Retinal pigment epithelial cell (primary cell): ENCODE measurements at regions not wholly inside any gene's neighbourhood (a gene's known extent, or its start where the extent isn't known, plus 50 kb on each side); places are given as distances from the start of the nearest gene placed in this dataset.
A peak's percentile ranks its signal among the peaks of the same experiment; 100 is the strongest.

Source experiments
- DNase-seq: peaks from one replicate; pipeline ENCODE4 v3.0.0-alpha.2; 2010; ENCODE audit warnings: low read depth
- H3K4me3 ChIP-seq: 2 replicates; pipeline ENCODE4 v1.5.1; 2011; ENCODE audit warnings: mild to moderate bottlenecking, low read length, control low read depth, moderate library complexity
- TF ChIP-seq, protein P1 (sequence below): conservative IDR thresholded peaks from 2 replicates; pipeline ENCODE4 v1.5.1; 2011; ENCODE audit warnings: low read depth, low read length, control low read depth, inconsistent platforms

DNA sequence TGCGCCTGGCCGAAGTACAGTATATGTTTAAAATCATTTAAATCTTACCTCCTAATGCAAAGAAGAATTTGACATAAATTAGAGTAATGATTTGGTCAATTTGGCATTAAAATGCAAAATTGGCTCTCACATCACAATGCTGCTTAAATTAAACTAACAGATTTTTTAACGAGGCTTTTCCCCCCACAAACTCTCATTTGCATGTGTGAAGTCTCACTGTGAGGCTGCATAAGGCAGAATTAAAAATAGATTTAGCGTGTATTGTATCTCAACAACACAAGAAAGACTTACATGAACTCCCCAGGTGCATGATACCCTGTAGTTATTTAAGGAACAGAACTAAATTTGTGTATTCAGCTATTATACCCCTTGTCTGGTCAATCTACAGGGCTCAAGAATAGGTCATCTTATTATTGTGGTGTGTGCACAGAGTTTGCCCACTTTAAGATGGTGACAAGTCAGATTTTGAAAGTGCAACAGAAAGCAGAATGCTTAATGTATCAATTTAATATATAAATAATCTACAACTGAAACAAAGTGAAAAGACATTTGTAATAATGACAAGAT is 897.9 kb downstream of the EPHA3 start:
- TF ChIP-seq, protein P1, sequence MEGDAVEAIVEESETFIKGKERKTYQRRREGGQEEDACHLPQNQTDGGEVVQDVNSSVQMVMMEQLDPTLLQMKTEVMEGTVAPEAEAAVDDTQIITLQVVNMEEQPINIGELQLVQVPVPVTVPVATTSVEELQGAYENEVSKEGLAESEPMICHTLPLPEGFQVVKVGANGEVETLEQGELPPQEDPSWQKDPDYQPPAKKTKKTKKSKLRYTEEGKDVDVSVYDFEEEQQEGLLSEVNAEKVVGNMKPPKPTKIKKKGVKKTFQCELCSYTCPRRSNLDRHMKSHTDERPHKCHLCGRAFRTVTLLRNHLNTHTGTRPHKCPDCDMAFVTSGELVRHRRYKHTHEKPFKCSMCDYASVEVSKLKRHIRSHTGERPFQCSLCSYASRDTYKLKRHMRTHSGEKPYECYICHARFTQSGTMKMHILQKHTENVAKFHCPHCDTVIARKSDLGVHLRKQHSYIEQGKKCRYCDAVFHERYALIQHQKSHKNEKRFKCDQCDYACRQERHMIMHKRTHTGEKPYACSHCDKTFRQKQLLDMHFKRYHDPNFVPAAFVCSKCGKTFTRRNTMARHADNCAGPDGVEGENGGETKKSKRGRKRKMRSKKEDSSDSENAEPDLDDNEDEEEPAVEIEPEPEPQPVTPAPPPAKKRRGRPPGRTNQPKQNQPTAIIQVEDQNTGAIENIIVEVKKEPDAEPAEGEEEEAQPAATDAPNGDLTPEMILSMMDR: no peak
- DNase-seq: no peak
- H3K4me3 ChIP-seq: no peak overlapping the region

DNA sequence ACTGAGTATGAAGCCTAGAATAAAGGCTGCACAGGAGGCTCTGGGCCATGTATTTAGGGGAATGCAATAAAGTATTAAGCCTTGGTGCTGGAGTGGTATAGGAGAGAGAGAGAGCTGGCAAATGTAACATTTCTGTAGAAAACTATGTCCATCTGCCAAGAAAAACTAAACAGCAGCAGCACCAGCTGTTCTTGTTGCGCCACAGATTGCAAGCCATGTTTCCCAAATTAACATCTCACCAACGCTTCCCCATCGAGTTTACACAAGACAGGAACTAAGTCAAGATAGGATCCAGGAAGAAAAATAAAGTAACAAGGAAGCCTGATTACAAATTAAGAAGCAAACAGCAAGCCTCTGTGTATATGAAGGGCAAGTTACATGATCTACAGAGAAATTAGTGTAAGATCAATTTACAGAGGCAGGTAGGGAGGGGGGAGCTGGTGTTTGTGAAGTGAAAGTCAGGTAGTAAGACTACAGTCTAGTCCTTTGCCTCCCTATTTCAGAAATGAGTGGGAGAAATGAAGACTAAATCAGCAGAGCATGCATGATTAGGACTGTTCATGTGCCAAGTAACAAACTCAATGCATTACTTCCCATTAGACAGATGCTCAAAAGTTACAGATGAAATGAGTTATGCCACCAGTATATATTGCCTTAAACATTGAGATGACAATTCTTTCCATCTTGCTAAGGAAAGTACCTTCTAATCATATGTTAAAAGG is 900.5 kb downstream of the EPHA3 start:
- DNase-seq: no peak
- TF ChIP-seq, protein P1: no peak
- no peak overlapping the region for H3K4me3 ChIP-seq

DNA sequence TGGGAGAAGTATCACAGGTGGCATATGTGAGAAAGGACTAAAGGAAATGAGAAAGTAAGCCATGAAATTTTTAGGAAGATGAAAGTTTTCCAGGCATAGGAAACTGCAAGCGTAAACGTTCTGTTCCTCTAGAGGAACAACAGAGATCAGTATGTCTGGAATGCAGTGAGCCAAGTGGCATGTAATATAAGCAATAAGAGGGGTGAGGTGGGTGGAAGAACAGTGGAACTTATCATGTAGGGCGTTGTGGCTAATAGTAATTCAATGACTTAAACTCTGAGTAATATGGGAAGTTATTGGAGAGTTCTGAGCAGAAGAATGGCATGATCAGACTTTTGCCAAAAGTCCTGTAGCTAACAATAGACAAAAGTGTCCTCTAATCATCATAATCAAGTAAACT is 902.9 kb downstream of the EPHA3 start:
- no peak overlapping the region for H3K4me3 ChIP-seq

DNA sequence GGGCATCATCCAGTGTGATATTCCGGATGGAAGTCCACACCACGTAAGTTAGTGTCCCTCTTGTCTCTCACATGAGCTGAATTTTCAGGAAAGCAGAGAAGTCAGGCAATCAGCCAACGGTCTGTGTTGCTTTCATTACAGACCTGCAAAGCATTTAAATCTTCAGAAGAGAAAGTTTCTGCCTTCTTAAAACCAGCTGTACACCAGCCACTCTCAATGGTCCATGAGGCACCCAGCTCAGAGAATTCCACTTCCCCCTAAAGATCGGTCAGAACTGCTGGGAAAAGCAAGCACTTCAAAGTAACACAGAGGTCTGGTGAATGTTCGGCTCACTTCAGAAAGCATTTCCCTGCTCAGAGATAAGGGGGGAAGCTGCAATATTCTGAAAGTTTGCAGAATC is 903.7 kb downstream of the EPHA3 start:
- no peak for DNase-seq
- TF ChIP-seq, protein P1: no peak
- H3K4me3 ChIP-seq: no peak overlapping the region

More for the DNA sequence above, 902.9 kb downstream of the EPHA3 start:
- peak; percentile 26 for DNase-seq
- TF ChIP-seq, protein P1: no peak

DNA sequence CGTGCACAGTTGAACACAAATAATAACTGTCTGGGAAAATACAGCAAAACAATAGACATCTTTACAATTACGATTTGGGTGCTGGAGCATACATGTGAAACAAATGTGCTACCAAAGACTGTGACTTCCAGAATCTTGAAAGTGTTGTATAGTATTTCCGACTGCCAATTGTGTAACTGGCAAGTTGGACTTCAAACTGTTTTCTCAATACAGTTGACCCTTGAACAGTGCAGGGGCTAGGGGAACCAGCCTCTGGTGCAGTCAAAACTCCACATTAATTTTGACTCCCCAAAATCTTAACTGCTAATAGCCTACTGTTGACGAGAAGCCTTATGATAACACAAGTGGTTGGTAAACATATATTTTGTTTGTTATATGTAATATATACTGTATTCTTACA is 904.2 kb downstream of the EPHA3 start:
- TF ChIP-seq, protein P1: no peak
- no peak overlapping the region for H3K4me3 ChIP-seq
- no peak for DNase-seq

DNA sequence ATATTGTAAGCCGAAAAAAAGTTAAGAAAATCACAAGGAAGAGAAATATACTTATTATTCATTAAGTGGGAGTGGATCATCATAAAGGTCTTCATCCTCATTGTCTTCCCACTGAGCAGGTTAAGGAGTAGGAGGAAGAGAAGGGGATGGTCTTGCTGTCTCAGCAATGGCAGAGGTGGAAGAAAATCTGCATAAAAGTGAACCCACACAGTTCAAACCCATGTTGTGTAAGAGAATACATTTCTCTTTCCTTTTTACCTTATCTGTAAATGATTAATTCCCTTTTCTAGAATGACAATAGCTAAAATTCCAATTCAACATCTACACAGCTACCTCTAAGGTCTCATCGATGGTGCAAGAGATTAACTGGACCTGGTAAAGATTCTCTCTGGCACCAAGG is 904.6 kb downstream of the EPHA3 start:
- TF ChIP-seq, protein P1: no peak
- DNase-seq: no peak
- H3K4me3 ChIP-seq: no peak overlapping the region
